ENCODE measurements at regions not wholly inside any gene's neighbourhood (a gene's known extent, or its start where the extent isn't known, plus 50 kb on each side); places are given as distances from the start of the nearest gene placed in this dataset.

- H3K27me3 ChIP-seq = peaks cover 0 to 12% of the 10 kb centered on the region in 2 donors
- WGBS, 2 donors = 79 to 87% methylated on average over 4 of the region's 4 CpGs
- TF ChIP-seq CTCF (IDR thresholded peaks at IDR 0.05) (no peak), POLR2A (IDR thresholded peaks at IDR 0.05) (no peak), EP300 (IDR thresholded peaks at IDR 0.05) (no peak)
These were observed 168.5 kb downstream of the ACTL8 start for GRCh38 chr1:17923666-17924065.

GRCh38 chr1:17924578-17924977, 169.4 kb downstream of the ACTL8 start:
- Histone ChIP-seq H3K36me3 (no peaks in the 10 kb centered on the region), H3K4me1 (no peaks in the 10 kb centered on the region), H3K27me3 (peaks cover 0 to 12% of the 10 kb centered on the region in 2 donors), H3K9me3 (no peaks in the 10 kb centered on the region), H3K4me3 (no peak overlapping the region), H3K27ac (no peak overlapping the region)
- DNase-seq (ENCODE audit: low spot score in 2 of 2) = no peak
- TF ChIP-seq POLR2A (IDR thresholded peaks at IDR 0.05) (no peak), EP300 (IDR thresholded peaks at IDR 0.05) (no peak)

More at GRCh38 chr1:17923666-17924065, 168.5 kb downstream of the ACTL8 start:
- Histone ChIP-seq H3K4me3 (no peak overlapping the region), H3K36me3 (no peaks in the 10 kb centered on the region), H3K4me1 (no peaks in the 10 kb centered on the region), H3K27ac (no peak overlapping the region), H3K9me3 (no peaks in the 10 kb centered on the region)
- no peak for DNase-seq (ENCODE audit: low spot score in 2 of 2)

DNA sequence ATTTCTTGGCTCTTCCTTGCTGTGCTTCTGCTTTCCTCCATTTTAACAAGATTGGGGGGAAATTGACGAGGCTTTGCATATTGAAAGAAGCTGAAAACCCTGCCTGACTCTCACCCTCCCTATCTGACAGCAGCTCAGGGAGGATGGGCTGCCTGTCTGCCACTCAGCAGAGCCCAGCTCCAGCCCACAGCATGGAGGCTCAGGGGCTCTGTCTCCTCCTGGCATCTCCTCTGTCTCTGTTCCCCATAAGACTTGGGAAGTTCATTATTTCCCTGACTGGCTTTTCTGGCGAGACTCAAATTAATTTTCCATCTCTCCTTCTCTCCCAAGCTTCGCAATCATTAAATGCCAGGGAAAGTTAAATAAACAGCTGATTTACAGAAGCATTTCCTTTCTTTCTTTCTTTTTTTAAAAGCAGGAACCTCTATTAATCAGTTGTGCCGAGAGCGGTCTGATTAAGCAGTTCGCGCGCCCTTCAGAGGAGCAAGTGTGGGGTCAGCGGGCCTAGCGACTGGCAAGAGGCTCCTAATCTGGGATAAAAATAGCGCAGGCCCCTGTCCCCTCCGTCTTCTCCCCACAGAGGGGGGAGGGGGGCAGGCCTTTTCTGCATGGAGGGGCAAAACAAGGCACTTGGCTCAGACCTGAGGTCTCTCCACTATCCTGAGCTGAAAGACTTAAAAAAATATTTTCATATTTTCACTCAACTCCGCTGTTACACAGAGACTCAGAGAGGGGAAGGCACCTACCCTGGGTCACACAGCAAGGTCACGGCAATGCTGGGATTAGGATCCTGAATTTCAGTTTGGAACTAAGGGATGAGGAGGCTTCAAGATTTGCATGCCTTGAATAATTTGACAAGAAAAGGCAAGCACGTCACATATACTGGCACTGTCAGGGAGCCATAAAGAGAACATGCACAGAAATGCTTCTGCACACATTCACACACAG, 170.4 kb downstream of the ACTL8 start:
- H3K36me3 ChIP-seq = no peaks in the 10 kb centered on the region
- no peak overlapping the region for H3K4me3 ChIP-seq
- H3K27me3 ChIP-seq = peaks cover 0 to 6% of the 10 kb centered on the region in 2 donors
- WGBS, 2 donors = 54 to 55% methylated on average over 15 of the region's 15 CpGs
- H3K27ac ChIP-seq = no peak overlapping the region
- no peaks in the 10 kb centered on the region for H3K9me3 ChIP-seq
- no peak for DNase-seq (ENCODE audit: low spot score in 2 of 2)
- TF ChIP-seq CTCF (IDR thresholded peaks at IDR 0.05) = no peak
- TF ChIP-seq POLR2A (IDR thresholded peaks at IDR 0.05) = no peak
- no peak for TF ChIP-seq EP300 (IDR thresholded peaks at IDR 0.05)
- H3K4me1 ChIP-seq = no peaks in the 10 kb centered on the region

DNA sequence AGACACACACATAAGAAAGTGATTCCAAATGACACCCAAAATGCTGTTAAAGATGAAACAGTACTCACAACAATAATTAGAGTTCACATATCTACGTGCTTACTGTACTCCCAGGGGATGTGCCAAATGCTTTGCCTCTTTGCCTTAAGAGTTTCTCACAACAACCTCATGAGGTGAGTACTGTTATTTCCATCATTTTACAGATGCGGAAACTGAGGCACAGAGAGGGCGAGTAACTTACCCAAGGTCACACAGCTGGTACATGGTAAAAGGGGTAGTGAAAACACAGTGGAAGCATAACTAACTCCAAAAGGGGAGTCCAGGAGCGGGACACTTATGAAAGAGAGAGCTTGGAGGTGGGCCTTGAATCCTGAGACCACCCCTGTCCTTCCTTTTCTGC, 171.8 kb downstream of the ACTL8 start:
- Histone ChIP-seq H3K9me3 (peaks cover 0 to 7% (median 0%) of the 10 kb centered on the region in 4 donors), H3K27me3 (peaks cover 0 to 6% of the 10 kb centered on the region in 2 donors), H3K36me3 (no peaks in the 10 kb centered on the region), H3K4me3 (no peak overlapping the region), H3K27ac (no peak overlapping the region), H3K4me1 (no peaks in the 10 kb centered on the region)
- TF ChIP-seq CTCF (IDR thresholded peaks at IDR 0.05) (no peak), EP300 (IDR thresholded peaks at IDR 0.05) (no peak), POLR2A (IDR thresholded peaks at IDR 0.05) (no peak)
- 76 to 84% methylated on average over 4 of the region's 4 CpGs for WGBS, 2 donors
- no peak for DNase-seq (ENCODE audit: low spot score in 2 of 2)

DNA sequence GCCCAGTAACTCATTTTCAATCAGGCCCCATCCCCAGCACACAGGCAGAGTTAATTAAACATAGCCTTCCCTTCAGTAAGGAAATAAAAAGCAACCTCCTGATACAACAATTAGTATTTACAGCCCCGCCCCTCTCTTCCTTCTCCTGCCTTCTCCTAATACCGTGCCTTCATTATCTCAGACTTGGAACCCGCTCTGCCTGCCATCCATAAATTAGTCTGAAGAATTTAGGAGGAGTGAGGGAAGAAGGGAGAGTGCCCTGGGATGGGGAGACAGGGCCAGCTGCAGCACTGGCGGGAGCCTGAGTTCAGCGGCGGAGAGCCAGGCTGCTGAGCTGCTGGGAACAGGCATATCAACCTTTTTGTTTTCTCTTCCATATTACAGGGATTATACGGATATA, 172.8 kb downstream of the ACTL8 start:
- 40 to 43% methylated on average over 7 of the region's 7 CpGs for WGBS, 2 donors
- Histone ChIP-seq H3K36me3 (no peaks in the 10 kb centered on the region), H3K4me3 (no peak overlapping the region), H3K9me3 (peaks cover 0 to 17% (median 0%) of the 10 kb centered on the region in 4 donors), H3K4me1 (no peaks in the 10 kb centered on the region), H3K27ac (no peak overlapping the region), H3K27me3 (peaks cover 0 to 6% of the 10 kb centered on the region in 2 donors)
- no peak for DNase-seq (ENCODE audit: low spot score in 2 of 2)
- no peak for TF ChIP-seq POLR2A (IDR thresholded peaks at IDR 0.05)
- TF ChIP-seq CTCF (IDR thresholded peaks at IDR 0.05) = no peak

Data from tibial nerve (tissue), 4 donors.